ENCODE measurements at regions not wholly inside any gene's neighbourhood (a gene's known extent, or its start where the extent isn't known, plus 50 kb on each side); places are given as distances from the start of the nearest gene placed in this dataset.

- DNase-seq (ENCODE audit: insufficient read length, low spot score) (no peak), FAIRE-seq (no peak)
- TF ChIP-seq CTCF (IDR thresholded peaks at IDR 0.05; ENCODE audit: insufficient read depth, missing control alignments) = no peak
Measured at GRCh38 chr12:28811457-28811856, 337.6 kb upstream of the FAR2 start.

GRCh38 chr12:28814246-28814645, 334.8 kb upstream of the FAR2 start:
- TF ChIP-seq CTCF (IDR thresholded peaks at IDR 0.05; ENCODE audit: insufficient read depth, missing control alignments) = no peak
- no peak for DNase-seq (ENCODE audit: insufficient read length, low spot score)
- FAIRE-seq = no peak

GRCh38 chr12:28817524-28817923, 331.6 kb upstream of the FAR2 start:
- FAIRE-seq = no peak
- no peak for DNase-seq (ENCODE audit: insufficient read length, low spot score)

GRCh38 chr12:28824193-28824846, 324.8 kb upstream of the FAR2 start:
- no peak for DNase-seq (ENCODE audit: insufficient read length, low spot score)
- no peak for TF ChIP-seq CTCF (IDR thresholded peaks at IDR 0.05; ENCODE audit: insufficient read depth, missing control alignments)
- FAIRE-seq = no peak

More at GRCh38 chr12:28817524-28817923, 331.6 kb upstream of the FAR2 start:
- TF ChIP-seq CTCF (IDR thresholded peaks at IDR 0.05; ENCODE audit: insufficient read depth, missing control alignments) = no peak

- FAIRE-seq = no peak
- DNase-seq (ENCODE audit: insufficient read length, low spot score) = no peak
- no peak for TF ChIP-seq CTCF (IDR thresholded peaks at IDR 0.05; ENCODE audit: insufficient read depth, missing control alignments)
Measured at GRCh38 chr12:28824849-28825248, 324.2 kb upstream of the FAR2 start.

- no peak for TF ChIP-seq CTCF (IDR thresholded peaks at IDR 0.05; ENCODE audit: insufficient read depth, missing control alignments)
- no peak for DNase-seq (ENCODE audit: insufficient read length, low spot score)
- FAIRE-seq = no peak
Measured at GRCh38 chr12:28826766-28827165, 322.3 kb upstream of the FAR2 start.

GRCh38 chr12:28827861-28828260, 321.2 kb upstream of the FAR2 start:
- DNase-seq (ENCODE audit: insufficient read length, low spot score) = no peak
- FAIRE-seq = no peak

More at GRCh38 chr12:28827861-28828260, 321.2 kb upstream of the FAR2 start:
- TF ChIP-seq CTCF (IDR thresholded peaks at IDR 0.05; ENCODE audit: insufficient read depth, missing control alignments) = no peak
